ENCODE measurements at regions not wholly inside any gene's neighbourhood (a gene's known extent, or its start where the extent isn't known, plus 50 kb on each side); places are given as distances from the start of the nearest gene placed in this dataset.
A peak's percentile ranks its signal among the peaks of the same experiment; 100 is the strongest.

DNA sequence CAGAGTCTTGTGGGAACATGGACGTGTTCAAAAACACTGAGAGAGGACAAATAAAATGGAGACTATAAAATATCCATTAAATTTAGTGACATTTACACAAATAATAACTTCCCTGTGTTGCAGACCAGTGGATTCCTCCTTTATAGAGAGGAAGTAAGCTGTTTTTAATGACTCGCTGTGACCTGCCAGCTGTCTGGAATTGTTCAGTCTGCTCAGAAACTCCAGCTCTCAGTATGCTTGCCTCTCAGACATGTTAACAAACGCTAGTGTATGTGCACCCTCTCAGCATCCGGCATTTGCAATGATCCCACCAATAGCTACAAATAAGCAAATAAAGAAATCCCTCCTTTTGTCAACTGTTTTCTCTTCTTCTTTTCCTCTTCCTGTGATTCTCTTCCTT lies 158.0 kb upstream of the TCF21 start:
- no peak overlapping the region for H3K4me3 ChIP-seq (ENCODE audit: low read depth in 1 of 2, low read length in 2 of 2)
- H3K9me3 ChIP-seq (ENCODE audit: control insufficient read depth in 2 of 2, insufficient read depth in 1 of 2, low read depth in 1 of 2, low read length in 1 of 2): no peaks in the 10 kb centered on the region
- no peak overlapping the region for H3K27ac ChIP-seq (ENCODE audit: low read depth in 2 of 2, low read length in 1 of 2)
- WGBS, 2 donors: 38 to 39% methylated on average over 4 of the region's 4 CpGs
- H3K27me3 ChIP-seq (ENCODE audit: control insufficient read depth in 1 of 2, insufficient read depth in 2 of 2, low read length in 2 of 2): no peaks in the 10 kb centered on the region
- no peaks in the 10 kb centered on the region for H3K36me3 ChIP-seq (ENCODE audit: control insufficient read depth in 2 of 2, insufficient read depth in 2 of 2, low read length in 1 of 2)
- no peaks in the 10 kb centered on the region for H3K4me1 ChIP-seq (ENCODE audit: control insufficient read depth in 2 of 2, insufficient read depth in 2 of 2, low read length in 1 of 2)

DNA sequence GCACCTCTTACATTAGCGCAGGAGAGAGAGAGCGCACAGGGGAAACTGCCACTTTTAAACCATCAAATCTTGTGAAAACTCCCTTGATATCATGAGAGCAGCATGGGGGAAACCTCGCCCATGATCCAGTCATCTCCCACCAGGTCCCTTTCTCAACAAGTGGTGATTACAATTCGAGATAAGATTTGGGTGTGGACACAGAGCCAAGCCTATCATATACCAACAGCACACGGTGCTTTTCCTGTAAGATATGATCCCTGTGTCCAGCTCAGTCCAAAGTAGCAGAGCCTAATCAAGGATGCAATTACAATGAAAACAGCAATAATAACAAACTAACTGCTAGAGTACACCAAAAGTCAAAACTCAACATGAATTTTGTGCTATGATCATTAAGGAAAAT lies 148.7 kb upstream of the TCF21 start:
- WGBS, 2 donors: 73 to 84% methylated on average over 5 of the region's 5 CpGs
- no peaks in the 10 kb centered on the region for H3K4me1 ChIP-seq (ENCODE audit: control insufficient read depth in 2 of 2, insufficient read depth in 2 of 2, low read length in 1 of 2)
- H3K36me3 ChIP-seq (ENCODE audit: control insufficient read depth in 2 of 2, insufficient read depth in 2 of 2, low read length in 1 of 2): no peaks in the 10 kb centered on the region
- H3K27ac ChIP-seq (ENCODE audit: low read depth in 2 of 2, low read length in 1 of 2): no peak overlapping the region
- H3K9me3 ChIP-seq (ENCODE audit: control insufficient read depth in 2 of 2, insufficient read depth in 1 of 2, low read depth in 1 of 2, low read length in 1 of 2): no peaks in the 10 kb centered on the region
- no peak overlapping the region for H3K4me3 ChIP-seq (ENCODE audit: low read depth in 1 of 2, low read length in 2 of 2)
- H3K27me3 ChIP-seq (ENCODE audit: control insufficient read depth in 1 of 2, insufficient read depth in 2 of 2, low read length in 2 of 2): no peaks in the 10 kb centered on the region

DNA sequence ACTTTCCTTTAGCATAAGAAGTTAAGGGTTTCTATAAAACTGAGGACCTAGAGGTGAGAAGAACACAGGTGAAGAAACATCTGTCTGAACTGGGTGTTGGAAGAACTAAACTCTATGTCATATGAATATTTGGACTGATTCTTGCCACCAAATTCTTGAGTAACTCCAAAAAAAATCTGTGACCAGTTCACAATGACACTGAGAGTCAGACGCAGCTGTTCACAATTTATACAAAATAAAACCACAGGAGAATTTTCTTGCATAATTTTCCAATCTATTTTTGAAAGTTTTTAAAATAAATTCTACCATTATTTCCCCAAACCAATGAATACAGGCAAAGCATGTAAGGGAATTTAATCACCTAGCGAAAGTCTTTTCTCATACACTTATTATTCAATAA lies 148.1 kb upstream of the TCF21 start:
- no peak overlapping the region for H3K27ac ChIP-seq (ENCODE audit: low read depth in 2 of 2, low read length in 1 of 2)
- H3K36me3 ChIP-seq (ENCODE audit: control insufficient read depth in 2 of 2, insufficient read depth in 2 of 2, low read length in 1 of 2): no peaks in the 10 kb centered on the region
- no peaks in the 10 kb centered on the region for H3K9me3 ChIP-seq (ENCODE audit: control insufficient read depth in 2 of 2, insufficient read depth in 1 of 2, low read depth in 1 of 2, low read length in 1 of 2)
- WGBS, 2 donors: 80 to 81% methylated on average over 2 of the region's 2 CpGs
- no peak overlapping the region for H3K4me3 ChIP-seq (ENCODE audit: low read depth in 1 of 2, low read length in 2 of 2)
- H3K4me1 ChIP-seq (ENCODE audit: control insufficient read depth in 2 of 2, insufficient read depth in 2 of 2, low read length in 1 of 2): no peaks in the 10 kb centered on the region
- H3K27me3 ChIP-seq (ENCODE audit: control insufficient read depth in 1 of 2, insufficient read depth in 2 of 2, low read length in 2 of 2): no peaks in the 10 kb centered on the region

DNA sequence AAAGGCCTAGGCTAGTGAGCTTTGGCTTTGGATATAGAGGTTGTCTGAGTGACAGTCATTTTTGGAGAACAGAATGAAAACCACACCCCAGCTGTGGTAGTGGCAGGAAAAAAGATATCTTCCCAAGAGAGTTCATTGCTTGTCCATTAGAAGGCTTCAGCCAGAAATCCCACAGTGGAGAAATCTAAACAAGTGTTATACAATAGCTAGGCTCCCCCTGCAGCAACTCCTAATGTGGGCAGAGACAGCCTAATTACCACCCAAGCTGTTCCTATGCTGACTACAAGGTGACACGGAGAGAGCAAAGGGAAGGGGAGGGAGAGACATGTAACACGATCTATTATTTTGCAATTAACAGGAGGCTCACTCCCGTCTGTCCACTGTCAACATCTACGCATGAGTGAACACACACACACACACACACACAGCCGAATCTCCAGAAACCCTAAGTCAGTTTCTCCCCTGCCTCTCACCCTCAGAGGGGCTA lies 147.5 kb upstream of the TCF21 start:
- no peaks in the 10 kb centered on the region for H3K4me1 ChIP-seq (ENCODE audit: control insufficient read depth in 2 of 2, insufficient read depth in 2 of 2, low read length in 1 of 2)
- no peak overlapping the region for H3K4me3 ChIP-seq (ENCODE audit: low read depth in 1 of 2, low read length in 2 of 2)
- H3K27me3 ChIP-seq (ENCODE audit: control insufficient read depth in 1 of 2, insufficient read depth in 2 of 2, low read length in 2 of 2): no peaks in the 10 kb centered on the region
- 28 to 34% methylated on average over 5 of the region's 5 CpGs for WGBS, 2 donors
- H3K9me3 ChIP-seq (ENCODE audit: control insufficient read depth in 2 of 2, insufficient read depth in 1 of 2, low read depth in 1 of 2, low read length in 1 of 2): peaks cover 0 to 2% of the 10 kb centered on the region in 2 donors
- H3K36me3 ChIP-seq (ENCODE audit: control insufficient read depth in 2 of 2, insufficient read depth in 2 of 2, low read length in 1 of 2): no peaks in the 10 kb centered on the region
- no peak overlapping the region for H3K27ac ChIP-seq (ENCODE audit: low read depth in 2 of 2, low read length in 1 of 2)

DNA sequence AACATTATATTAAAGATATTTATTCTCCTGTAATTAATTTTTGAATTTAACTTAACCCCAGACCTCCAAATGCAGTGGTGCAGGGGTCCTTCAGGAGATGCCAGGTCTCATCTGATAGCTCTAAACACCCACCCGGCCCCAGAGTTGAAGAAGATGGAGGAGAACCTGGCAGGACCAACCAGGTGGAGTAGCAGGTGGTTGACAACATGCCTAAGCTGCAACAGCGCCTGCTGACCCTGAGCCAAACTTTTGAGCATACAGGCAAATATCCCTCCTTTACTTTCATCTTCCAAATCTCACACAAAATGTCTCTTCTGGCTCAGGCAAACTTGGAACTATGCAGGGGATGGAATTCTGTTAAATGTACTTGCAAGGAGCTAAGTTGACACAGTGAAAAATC lies 145.3 kb upstream of the TCF21 start:
- H3K9me3 ChIP-seq (ENCODE audit: control insufficient read depth in 2 of 2, insufficient read depth in 1 of 2, low read depth in 1 of 2, low read length in 1 of 2): peaks cover 0 to 2% of the 10 kb centered on the region in 2 donors
- no peaks in the 10 kb centered on the region for H3K36me3 ChIP-seq (ENCODE audit: control insufficient read depth in 2 of 2, insufficient read depth in 2 of 2, low read length in 1 of 2)
- H3K27me3 ChIP-seq (ENCODE audit: control insufficient read depth in 1 of 2, insufficient read depth in 2 of 2, low read length in 2 of 2): no peaks in the 10 kb centered on the region
- H3K4me3 ChIP-seq (ENCODE audit: low read depth in 1 of 2, low read length in 2 of 2): no peak overlapping the region
- no peak overlapping the region for H3K27ac ChIP-seq (ENCODE audit: low read depth in 2 of 2, low read length in 1 of 2)
- H3K4me1 ChIP-seq (ENCODE audit: control insufficient read depth in 2 of 2, insufficient read depth in 2 of 2, low read length in 1 of 2): no peaks in the 10 kb centered on the region
- 62 to 64% methylated on average over 2 of the region's 2 CpGs for WGBS, 2 donors

DNA sequence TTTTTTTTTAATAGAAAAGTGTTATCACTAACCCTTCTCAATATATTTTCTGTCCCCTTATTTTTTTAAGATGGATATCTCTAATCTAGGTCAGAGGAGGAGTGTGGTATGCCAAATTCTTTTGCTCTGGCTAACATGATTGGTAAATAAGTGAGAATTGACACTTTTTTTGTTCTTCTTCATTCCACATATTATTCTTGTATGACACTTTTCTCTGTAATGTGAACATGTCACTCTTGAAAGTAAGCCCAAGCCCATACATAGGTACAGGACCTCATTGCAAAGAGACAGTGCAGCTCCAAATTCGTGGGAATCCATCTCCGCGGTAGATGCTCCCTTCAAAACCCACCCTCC lies 142.5 kb upstream of the TCF21 start:
- Histone ChIP-seq H3K4me3 (ENCODE audit: low read depth in 1 of 2, low read length in 2 of 2) (no peak overlapping the region), H3K27ac (ENCODE audit: low read depth in 2 of 2, low read length in 1 of 2) (no peak overlapping the region), H3K27me3 (ENCODE audit: control insufficient read depth in 1 of 2, insufficient read depth in 2 of 2, low read length in 2 of 2) (no peaks in the 10 kb centered on the region), H3K9me3 (ENCODE audit: control insufficient read depth in 2 of 2, insufficient read depth in 1 of 2, low read depth in 1 of 2, low read length in 1 of 2) (peaks cover 0 to 2% of the 10 kb centered on the region in 2 donors), H3K36me3 (ENCODE audit: control insufficient read depth in 2 of 2, insufficient read depth in 2 of 2, low read length in 1 of 2) (no peaks in the 10 kb centered on the region), H3K4me1 (ENCODE audit: control insufficient read depth in 2 of 2, insufficient read depth in 2 of 2, low read length in 1 of 2) (no peaks in the 10 kb centered on the region)
- 89 to 93% methylated on average over 3 of the region's 3 CpGs for WGBS, 2 donors

DNA sequence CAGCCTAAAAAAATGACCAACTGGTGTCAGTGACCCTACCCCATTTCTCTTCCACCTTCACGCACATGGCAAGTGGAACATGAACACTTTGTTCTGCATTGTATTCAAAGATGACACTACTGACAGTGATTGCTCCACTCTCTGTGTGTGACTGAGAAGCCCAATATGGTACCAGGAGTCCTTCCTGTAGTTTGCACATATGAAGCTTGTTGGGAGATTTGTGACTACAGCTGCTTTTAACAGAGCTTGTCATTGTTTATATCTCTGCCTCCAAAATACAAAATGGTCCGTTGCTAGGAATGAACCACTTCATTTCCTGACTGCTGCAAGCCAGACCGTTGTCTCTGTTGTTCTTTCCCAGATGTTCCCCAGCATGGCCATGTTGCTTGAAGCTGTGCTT lies 140.3 kb upstream of the TCF21 start:
- Histone ChIP-seq H3K36me3 (ENCODE audit: control insufficient read depth in 2 of 2, insufficient read depth in 2 of 2, low read length in 1 of 2) (no peaks in the 10 kb centered on the region), H3K27ac (ENCODE audit: low read depth in 2 of 2, low read length in 1 of 2) (no peak overlapping the region), H3K4me1 (ENCODE audit: control insufficient read depth in 2 of 2, insufficient read depth in 2 of 2, low read length in 1 of 2) (no peaks in the 10 kb centered on the region), H3K4me3 (ENCODE audit: low read depth in 1 of 2, low read length in 2 of 2) (no peak overlapping the region), H3K9me3 (ENCODE audit: control insufficient read depth in 2 of 2, insufficient read depth in 1 of 2, low read depth in 1 of 2, low read length in 1 of 2) (peaks cover 0 to 2% of the 10 kb centered on the region in 2 donors), H3K27me3 (ENCODE audit: control insufficient read depth in 1 of 2, insufficient read depth in 2 of 2, low read length in 2 of 2) (no peaks in the 10 kb centered on the region)
- WGBS, 2 donors: 48 to 52% methylated on average over 3 of the region's 3 CpGs

DNA sequence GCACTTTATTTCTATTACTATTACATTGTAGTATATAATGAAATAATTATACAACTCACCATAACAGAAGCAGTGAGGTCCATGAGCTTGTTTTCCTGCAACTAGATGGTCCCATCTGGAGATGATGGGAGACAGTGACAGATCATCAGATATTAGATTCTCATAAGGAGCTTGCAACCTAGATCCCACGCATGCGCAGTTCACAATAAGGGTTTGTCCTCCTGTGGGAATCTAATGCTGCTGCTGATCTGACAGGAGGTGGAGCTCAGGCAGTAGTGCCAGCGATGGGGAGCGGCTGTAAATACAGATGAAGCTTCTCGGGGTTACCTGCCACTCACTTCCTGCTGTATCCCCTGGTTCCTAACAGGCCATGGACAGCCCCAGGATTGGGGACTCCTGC lies 139.5 kb upstream of the TCF21 start:
- WGBS, 2 donors: 77% methylated on average over 5 of the region's 5 CpGs
- Histone ChIP-seq H3K9me3 (ENCODE audit: control insufficient read depth in 2 of 2, insufficient read depth in 1 of 2, low read depth in 1 of 2, low read length in 1 of 2) (peaks cover 0 to 2% of the 10 kb centered on the region in 2 donors), H3K27me3 (ENCODE audit: control insufficient read depth in 1 of 2, insufficient read depth in 2 of 2, low read length in 2 of 2) (no peaks in the 10 kb centered on the region), H3K4me1 (ENCODE audit: control insufficient read depth in 2 of 2, insufficient read depth in 2 of 2, low read length in 1 of 2) (no peaks in the 10 kb centered on the region), H3K36me3 (ENCODE audit: control insufficient read depth in 2 of 2, insufficient read depth in 2 of 2, low read length in 1 of 2) (no peaks in the 10 kb centered on the region), H3K4me3 (ENCODE audit: low read depth in 1 of 2, low read length in 2 of 2) (no peak overlapping the region), H3K27ac (ENCODE audit: low read depth in 2 of 2, low read length in 1 of 2) (no peak overlapping the region)

DNA sequence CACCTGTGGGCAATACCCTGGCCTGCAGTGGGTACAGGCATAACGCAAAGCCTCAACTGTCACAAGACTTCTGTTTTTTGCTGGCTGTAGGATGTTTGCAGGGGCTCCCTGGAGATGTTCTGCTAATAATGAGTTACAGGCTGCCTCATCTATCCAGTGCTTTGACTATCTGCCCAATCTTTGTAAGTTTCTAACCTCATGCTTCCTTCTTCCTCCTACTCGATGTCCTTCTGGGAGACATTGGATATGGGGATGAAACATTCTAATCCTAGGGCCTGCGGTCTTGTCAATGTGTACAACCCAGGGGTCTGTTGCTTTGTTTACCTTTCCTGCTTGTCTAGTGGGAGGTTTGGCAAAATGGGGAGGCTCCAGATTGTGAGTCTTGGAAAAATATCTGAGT lies 136.8 kb upstream of the TCF21 start:
- Histone ChIP-seq H3K4me3 (ENCODE audit: low read depth in 1 of 2, low read length in 2 of 2) (no peak overlapping the region), H3K27ac (ENCODE audit: low read depth in 2 of 2, low read length in 1 of 2) (peak overlapping the region in 1 of 2 donors; percentile 3), H3K9me3 (ENCODE audit: control insufficient read depth in 2 of 2, insufficient read depth in 1 of 2, low read depth in 1 of 2, low read length in 1 of 2) (no peaks in the 10 kb centered on the region), H3K4me1 (ENCODE audit: control insufficient read depth in 2 of 2, insufficient read depth in 2 of 2, low read length in 1 of 2) (no peaks in the 10 kb centered on the region), H3K27me3 (ENCODE audit: control insufficient read depth in 1 of 2, insufficient read depth in 2 of 2, low read length in 2 of 2) (no peaks in the 10 kb centered on the region), H3K36me3 (ENCODE audit: control insufficient read depth in 2 of 2, insufficient read depth in 2 of 2, low read length in 1 of 2) (no peaks in the 10 kb centered on the region)
- 58 to 71% methylated on average over 3 of the region's 3 CpGs for WGBS, 2 donors

DNA sequence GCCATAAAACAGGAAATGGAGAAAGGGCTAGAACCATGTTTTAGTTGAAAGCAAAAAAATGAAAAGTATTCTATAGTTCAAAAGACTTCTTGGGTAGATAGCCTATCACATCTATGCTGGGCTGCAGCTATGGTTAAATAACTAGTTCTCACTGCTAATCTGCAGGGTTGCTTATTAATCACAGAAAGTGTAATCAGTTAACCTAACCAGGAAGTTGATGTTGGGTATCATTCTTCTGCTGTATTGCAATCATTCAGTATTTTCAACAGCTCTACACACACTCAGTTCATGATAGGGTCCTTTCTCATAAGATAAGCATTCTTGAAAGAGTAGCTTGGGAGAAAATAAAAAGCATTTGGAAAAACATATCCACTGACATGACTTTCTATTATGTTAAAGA lies 135.2 kb upstream of the TCF21 start:
- Histone ChIP-seq H3K4me3 (ENCODE audit: low read depth in 1 of 2, low read length in 2 of 2) (no peak overlapping the region), H3K27ac (ENCODE audit: low read depth in 2 of 2, low read length in 1 of 2) (no peak overlapping the region), H3K9me3 (ENCODE audit: control insufficient read depth in 2 of 2, insufficient read depth in 1 of 2, low read depth in 1 of 2, low read length in 1 of 2) (no peaks in the 10 kb centered on the region), H3K4me1 (ENCODE audit: control insufficient read depth in 2 of 2, insufficient read depth in 2 of 2, low read length in 1 of 2) (no peaks in the 10 kb centered on the region), H3K36me3 (ENCODE audit: control insufficient read depth in 2 of 2, insufficient read depth in 2 of 2, low read length in 1 of 2) (no peaks in the 10 kb centered on the region), H3K27me3 (ENCODE audit: control insufficient read depth in 1 of 2, insufficient read depth in 2 of 2, low read length in 2 of 2) (no peaks in the 10 kb centered on the region)

Measured in esophagus (tissue), 2 donors.